ENCODE measurements at regions not wholly inside any gene's neighbourhood (a gene's known extent, or its start where the extent isn't known, plus 50 kb on each side); places are given as distances from the start of the nearest gene placed in this dataset.
"Not testable (repeated sequence)": the region's sequence is repeated elsewhere in the genome, so short reads cannot be mapped to it uniquely, and the experiment has no call there.

GRCh38 chr2:82939211-82939610 lies 1519.9 kb downstream of the SUCLG1 start:
- Mint-ChIP-seq H3K27me3 (no peaks in the 10 kb centered on the region), H3K4me3 (no peak overlapping the region), H3K9me3 (peaks cover 15% of the 10 kb centered on the region), H3K27ac (no peak overlapping the region), H3K36me3 (no peaks in the 10 kb centered on the region), H3K4me1 (ENCODE audit: low read depth) (no peaks in the 10 kb centered on the region)
- no peak for DNase-seq
- intact Hi-C loops (cut with micrococcal nuclease), result no loop called here
- CTCF ChIA-PET, result no interaction called here
- POLR2A ChIA-PET, result no interaction called here

- H3K4me1 Mint-ChIP-seq (ENCODE audit: low read depth); H3K27ac Mint-ChIP-seq; H3K36me3 Mint-ChIP-seq; DNase-seq; intact Hi-C loops (cut with micrococcal nuclease); H3K27me3 Mint-ChIP-seq; POLR2A ChIA-PET; CTCF ChIA-PET; H3K4me3 Mint-ChIP-seq: not testable (repeated sequence)
- H3K9me3 Mint-ChIP-seq, result peaks cover 14% of the 10 kb centered on the region
These were observed 1520.7 kb downstream of the SUCLG1 start for GRCh38 chr2:82938321-82938845.

GRCh38 chr2:82913566-82913965 lies 1545.5 kb downstream of the SUCLG1 start:
- Mint-ChIP-seq H3K36me3 (no peaks in the 10 kb centered on the region), H3K4me3 (no peak overlapping the region), H3K4me1 (ENCODE audit: low read depth) (no peaks in the 10 kb centered on the region), H3K9me3 (peaks cover 11% of the 10 kb centered on the region), H3K27ac (no peak overlapping the region), H3K27me3 (no peaks in the 10 kb centered on the region)
- no peak for DNase-seq
- ChIA-PET CTCF (no interaction called here), POLR2A (no interaction called here)
- intact Hi-C loops (cut with micrococcal nuclease), result no loop called here

- POLR2A ChIA-PET, result no interaction called here
These were observed 1563.0 kb downstream of the SUCLG1 start for GRCh38 chr2:82896117-82896516.

GRCh38 chr2:82893190-82893589 lies 1565.9 kb downstream of the SUCLG1 start:
- intact Hi-C loops (cut with micrococcal nuclease), result no loop called here
- H3K27me3 Mint-ChIP-seq, result no peaks in the 10 kb centered on the region
- ChIA-PET CTCF (no interaction called here), POLR2A (no interaction called here)
- DNase-seq, result no peak
- H3K4me3 Mint-ChIP-seq, result no peak overlapping the region
- H3K9me3 Mint-ChIP-seq, result peaks cover 12% of the 10 kb centered on the region
- H3K4me1 Mint-ChIP-seq (ENCODE audit: low read depth), result no peaks in the 10 kb centered on the region
- no peak overlapping the region for H3K27ac Mint-ChIP-seq
- no peaks in the 10 kb centered on the region for H3K36me3 Mint-ChIP-seq

More at GRCh38 chr2:82896117-82896516, 1563.0 kb downstream of the SUCLG1 start:
- H3K36me3 Mint-ChIP-seq, result no peaks in the 10 kb centered on the region
- no peak overlapping the region for H3K4me3 Mint-ChIP-seq
- no peak overlapping the region for H3K27ac Mint-ChIP-seq
- peaks cover 12% of the 10 kb centered on the region for H3K9me3 Mint-ChIP-seq
- no peaks in the 10 kb centered on the region for H3K27me3 Mint-ChIP-seq
- intact Hi-C loops (cut with micrococcal nuclease), result no loop called here
- H3K4me1 Mint-ChIP-seq (ENCODE audit: low read depth), result no peaks in the 10 kb centered on the region
- CTCF ChIA-PET, result no interaction called here
- DNase-seq, result no peak

GRCh38 chr2:82879803-82880202 lies 1579.3 kb downstream of the SUCLG1 start:
- Mint-ChIP-seq H3K27me3 (no peaks in the 10 kb centered on the region), H3K36me3 (no peaks in the 10 kb centered on the region), H3K4me3 (no peak overlapping the region), H3K4me1 (ENCODE audit: low read depth) (no peaks in the 10 kb centered on the region), H3K9me3 (peaks cover 16% of the 10 kb centered on the region), H3K27ac (no peak overlapping the region)
- intact Hi-C loops (cut with micrococcal nuclease), result no loop called here
- ChIA-PET CTCF (no interaction called here), POLR2A (no interaction called here)
- DNase-seq, result no peak

GRCh38 chr2:82875858-82876257 lies 1583.2 kb downstream of the SUCLG1 start:
- H3K36me3 Mint-ChIP-seq, result no peaks in the 10 kb centered on the region
- intact Hi-C loops (cut with micrococcal nuclease), result no loop called here
- DNase-seq, result no peak
- POLR2A ChIA-PET, result no interaction called here
- H3K27ac Mint-ChIP-seq, result no peak overlapping the region
- H3K4me1 Mint-ChIP-seq (ENCODE audit: low read depth), result no peaks in the 10 kb centered on the region
- no peaks in the 10 kb centered on the region for H3K27me3 Mint-ChIP-seq
- CTCF ChIA-PET, result no interaction called here
- no peak overlapping the region for H3K4me3 Mint-ChIP-seq
- H3K9me3 Mint-ChIP-seq, result peaks cover 16% of the 10 kb centered on the region

- intact Hi-C loops (cut with micrococcal nuclease), result no loop called here
- DNase-seq, result no peak
- Mint-ChIP-seq H3K9me3 (peaks cover 15% of the 10 kb centered on the region), H3K27ac (no peak overlapping the region), H3K4me1 (ENCODE audit: low read depth) (no peaks in the 10 kb centered on the region), H3K4me3 (no peak overlapping the region), H3K27me3 (no peaks in the 10 kb centered on the region), H3K36me3 (no peaks in the 10 kb centered on the region)
- ChIA-PET CTCF (no interaction called here), POLR2A (no interaction called here)
These were observed 1601.1 kb downstream of the SUCLG1 start for GRCh38 chr2:82857967-82858366.

GRCh38 chr2:82853299-82853698 lies 1605.8 kb downstream of the SUCLG1 start:
- DNase-seq, result no peak
- peaks cover 11% of the 10 kb centered on the region for H3K9me3 Mint-ChIP-seq
- no peaks in the 10 kb centered on the region for H3K27me3 Mint-ChIP-seq
- H3K4me1 Mint-ChIP-seq (ENCODE audit: low read depth), result no peaks in the 10 kb centered on the region
- CTCF ChIA-PET, result no interaction called here
- no peak overlapping the region for H3K27ac Mint-ChIP-seq
- POLR2A ChIA-PET, result no interaction called here
- no peaks in the 10 kb centered on the region for H3K36me3 Mint-ChIP-seq
- intact Hi-C loops (cut with micrococcal nuclease), result no loop called here
- H3K4me3 Mint-ChIP-seq, result no peak overlapping the region

- no peak overlapping the region for H3K27ac Mint-ChIP-seq
- POLR2A ChIA-PET, result no interaction called here
These were observed 1606.3 kb downstream of the SUCLG1 start for GRCh38 chr2:82852787-82853186.

GRCh38 chr2:82848285-82848684 lies 1610.8 kb downstream of the SUCLG1 start:
- no peak for DNase-seq
- Mint-ChIP-seq H3K4me3 (no peak overlapping the region), H3K27ac (no peak overlapping the region), H3K9me3 (peaks cover 5% of the 10 kb centered on the region), H3K36me3 (no peaks in the 10 kb centered on the region), H3K27me3 (no peaks in the 10 kb centered on the region), H3K4me1 (ENCODE audit: low read depth) (no peaks in the 10 kb centered on the region)
- intact Hi-C loops (cut with micrococcal nuclease), result no loop called here
- CTCF ChIA-PET, result no interaction called here
- POLR2A ChIA-PET, result no interaction called here

More at GRCh38 chr2:82852787-82853186, 1606.3 kb downstream of the SUCLG1 start:
- intact Hi-C loops (cut with micrococcal nuclease), result no loop called here
- no peak for DNase-seq
- CTCF ChIA-PET, result no interaction called here
- peaks cover 11% of the 10 kb centered on the region for H3K9me3 Mint-ChIP-seq
- no peaks in the 10 kb centered on the region for H3K27me3 Mint-ChIP-seq
- no peaks in the 10 kb centered on the region for H3K36me3 Mint-ChIP-seq
- no peak overlapping the region for H3K4me3 Mint-ChIP-seq
- no peaks in the 10 kb centered on the region for H3K4me1 Mint-ChIP-seq (ENCODE audit: low read depth)

- Mint-ChIP-seq H3K4me1 (ENCODE audit: low read depth) (no peaks in the 10 kb centered on the region), H3K36me3 (no peaks in the 10 kb centered on the region), H3K4me3 (no peak overlapping the region), H3K27me3 (no peaks in the 10 kb centered on the region), H3K27ac (no peak overlapping the region), H3K9me3 (peaks cover 6% of the 10 kb centered on the region)
- no peak for DNase-seq
- POLR2A ChIA-PET, result no interaction called here
- intact Hi-C loops (cut with micrococcal nuclease), result no loop called here
- CTCF ChIA-PET, result no interaction called here
These were observed 1620.0 kb downstream of the SUCLG1 start for GRCh38 chr2:82839036-82839435.

- no peaks in the 10 kb centered on the region for H3K4me1 Mint-ChIP-seq (ENCODE audit: low read depth)
- H3K27ac Mint-ChIP-seq, result no peak overlapping the region
- H3K9me3 Mint-ChIP-seq, result peaks cover 6% of the 10 kb centered on the region
- no peak for DNase-seq
- intact Hi-C loops (cut with micrococcal nuclease), result no loop called here
- ChIA-PET POLR2A (no interaction called here), CTCF (no interaction called here)
- H3K4me3 Mint-ChIP-seq, result no peak overlapping the region
- H3K27me3 Mint-ChIP-seq, result no peaks in the 10 kb centered on the region
- no peaks in the 10 kb centered on the region for H3K36me3 Mint-ChIP-seq
These were observed 1621.3 kb downstream of the SUCLG1 start for GRCh38 chr2:82837588-82838304.

All from activated CD4-positive, alpha-beta memory T cell treated with anti-CD3 and anti-CD28 coated beads for 36 hours (primary cell).